Brain pericyte (primary cell): ENCODE measurements at regions not wholly inside any gene's neighbourhood (a gene's known extent, or its start where the extent isn't known, plus 50 kb on each side); places are given as distances from the start of the nearest gene placed in this dataset.

Experiments used
- DNase-seq: peaks from one replicate; pipeline ENCODE4 v3.0.0-alpha.2; 2012; ENCODE audit warnings: low read depth, low spot score

- DNase-seq = no peak
Measured at GRCh38 chr14:31965735-31966598, 111.1 kb upstream of the ARHGAP5 start.

GRCh38 chr14:31966896-31967668, 110.0 kb upstream of the ARHGAP5 start:
- DNase-seq = no peak

GRCh38 chr14:31967669-31967975, 109.5 kb upstream of the ARHGAP5 start:
- no peak for DNase-seq

- no peak for DNase-seq
Measured at GRCh38 chr14:31968107-31968810, 108.8 kb upstream of the ARHGAP5 start.

- no peak for DNase-seq
Measured at GRCh38 chr14:31968956-31969698, 108.0 kb upstream of the ARHGAP5 start.

- no peak for DNase-seq
Measured at GRCh38 chr14:31969699-31970240, 107.3 kb upstream of the ARHGAP5 start.

GRCh38 chr14:31970744-31971143, 106.4 kb upstream of the ARHGAP5 start:
- no peak for DNase-seq

- no peak for DNase-seq
Measured at GRCh38 chr14:31971612-31972011, 105.5 kb upstream of the ARHGAP5 start.

GRCh38 chr14:31977001-31977556, 100.0 kb upstream of the ARHGAP5 start:
- no peak for DNase-seq

- no peak for DNase-seq
Measured at GRCh38 chr14:31978423-31978822, 98.7 kb upstream of the ARHGAP5 start.

GRCh38 chr14:31982642-31983041, 94.5 kb upstream of the ARHGAP5 start:
- DNase-seq = no peak

- DNase-seq = no peak
Measured at GRCh38 chr14:31986405-31986804, 90.7 kb upstream of the ARHGAP5 start.

GRCh38 chr14:31987721-31988120, 89.4 kb upstream of the ARHGAP5 start:
- DNase-seq = no peak

- no peak for DNase-seq
Measured at GRCh38 chr14:31988244-31988643, 88.9 kb upstream of the ARHGAP5 start.

- DNase-seq = no peak
Measured at GRCh38 chr14:31990183-31990857, 86.8 kb upstream of the ARHGAP5 start.

- no peak for DNase-seq
Measured at GRCh38 chr14:31990926-31991572, 86.1 kb upstream of the ARHGAP5 start.

- DNase-seq = no peak
Measured at GRCh38 chr14:31992011-31992447, 85.1 kb upstream of the ARHGAP5 start.

- DNase-seq = no peak
Measured at GRCh38 chr14:31993521-31993951, 83.6 kb upstream of the ARHGAP5 start.

- DNase-seq = no peak
Measured at GRCh38 chr14:31994391-31995033, 82.6 kb upstream of the ARHGAP5 start.
